Ishikawa (cell line): ENCODE measurements at regions not wholly inside any gene's neighbourhood (a gene's known extent, or its start where the extent isn't known, plus 50 kb on each side); places are given as distances from the start of the nearest gene placed in this dataset.

Experiments used
- CEBPB ChIP-seq: IDR thresholded peaks from 2 replicates; pipeline ENCODE4 v1.6.1; 2012
- CREB1 ChIP-seq: IDR thresholded peaks from 2 replicates; pipeline ENCODE4 v1.6.1; 2012; ENCODE audit warnings: low read depth
- EGR1 ChIP-seq: IDR thresholded peaks from 2 replicates; pipeline ENCODE4 v1.6.1; 2012
- MAX ChIP-seq: IDR thresholded peaks from 2 replicates; pipeline ENCODE4 v1.6.1; 2012
- TAF1 ChIP-seq: IDR thresholded peaks from 2 replicates; pipeline ENCODE4 v1.6.1; 2012; ENCODE audit warnings: low read depth, mild to moderate bottlenecking
- TCF12 ChIP-seq: IDR thresholded peaks from 2 replicates; pipeline ENCODE4 v1.6.1; 2012; ENCODE audit warnings: low read depth
- USF1 ChIP-seq: IDR thresholded peaks from 2 replicates; pipeline ENCODE4 v1.6.1; 2012
- YY1 ChIP-seq: IDR thresholded peaks from 2 replicates; pipeline ENCODE4 v1.6.1; 2012; ENCODE audit warnings: low read depth
- TF ChIP-seq, protein P1 (sequence below): IDR thresholded peaks from 2 replicates; pipeline ENCODE4 v1.6.1; 2012; ENCODE audit warnings: low read depth, mild to moderate bottlenecking

- TF ChIP-seq TCF12 (no peak), EGR1 (no peak), MAX (no peak), YY1 (no peak), CEBPB (no peak), TAF1 (no peak), CREB1 (no peak), USF1 (no peak)
- TF ChIP-seq, protein P1, sequence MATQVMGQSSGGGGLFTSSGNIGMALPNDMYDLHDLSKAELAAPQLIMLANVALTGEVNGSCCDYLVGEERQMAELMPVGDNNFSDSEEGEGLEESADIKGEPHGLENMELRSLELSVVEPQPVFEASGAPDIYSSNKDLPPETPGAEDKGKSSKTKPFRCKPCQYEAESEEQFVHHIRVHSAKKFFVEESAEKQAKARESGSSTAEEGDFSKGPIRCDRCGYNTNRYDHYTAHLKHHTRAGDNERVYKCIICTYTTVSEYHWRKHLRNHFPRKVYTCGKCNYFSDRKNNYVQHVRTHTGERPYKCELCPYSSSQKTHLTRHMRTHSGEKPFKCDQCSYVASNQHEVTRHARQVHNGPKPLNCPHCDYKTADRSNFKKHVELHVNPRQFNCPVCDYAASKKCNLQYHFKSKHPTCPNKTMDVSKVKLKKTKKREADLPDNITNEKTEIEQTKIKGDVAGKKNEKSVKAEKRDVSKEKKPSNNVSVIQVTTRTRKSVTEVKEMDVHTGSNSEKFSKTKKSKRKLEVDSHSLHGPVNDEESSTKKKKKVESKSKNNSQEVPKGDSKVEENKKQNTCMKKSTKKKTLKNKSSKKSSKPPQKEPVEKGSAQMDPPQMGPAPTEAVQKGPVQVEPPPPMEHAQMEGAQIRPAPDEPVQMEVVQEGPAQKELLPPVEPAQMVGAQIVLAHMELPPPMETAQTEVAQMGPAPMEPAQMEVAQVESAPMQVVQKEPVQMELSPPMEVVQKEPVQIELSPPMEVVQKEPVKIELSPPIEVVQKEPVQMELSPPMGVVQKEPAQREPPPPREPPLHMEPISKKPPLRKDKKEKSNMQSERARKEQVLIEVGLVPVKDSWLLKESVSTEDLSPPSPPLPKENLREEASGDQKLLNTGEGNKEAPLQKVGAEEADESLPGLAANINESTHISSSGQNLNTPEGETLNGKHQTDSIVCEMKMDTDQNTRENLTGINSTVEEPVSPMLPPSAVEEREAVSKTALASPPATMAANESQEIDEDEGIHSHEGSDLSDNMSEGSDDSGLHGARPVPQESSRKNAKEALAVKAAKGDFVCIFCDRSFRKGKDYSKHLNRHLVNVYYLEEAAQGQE = no peak
Observed at GRCh38 chr14:25904446-25904845, 693.4 kb downstream of the NOVA1 start.
